ENCODE measurements at regions not wholly inside any gene's neighbourhood (a gene's known extent, or its start where the extent isn't known, plus 50 kb on each side); places are given as distances from the start of the nearest gene placed in this dataset.
"Not testable (repeated sequence)": the region's sequence is repeated elsewhere in the genome, so short reads cannot be mapped to it uniquely, and the experiment has no call there.

- intact Hi-C loops (cut with DNase I); H3K27ac ChIP-seq; H3K27me3 ChIP-seq; H3K4me1 ChIP-seq (ENCODE audit: insufficient read depth); H3K36me3 ChIP-seq; H3K4me3 ChIP-seq; H3K9me3 ChIP-seq; DNase-seq: not testable (repeated sequence)
Observed at GRCh38 chr1:145553795-145554194, 54.0 kb upstream of the GPR89A start.

DNA sequence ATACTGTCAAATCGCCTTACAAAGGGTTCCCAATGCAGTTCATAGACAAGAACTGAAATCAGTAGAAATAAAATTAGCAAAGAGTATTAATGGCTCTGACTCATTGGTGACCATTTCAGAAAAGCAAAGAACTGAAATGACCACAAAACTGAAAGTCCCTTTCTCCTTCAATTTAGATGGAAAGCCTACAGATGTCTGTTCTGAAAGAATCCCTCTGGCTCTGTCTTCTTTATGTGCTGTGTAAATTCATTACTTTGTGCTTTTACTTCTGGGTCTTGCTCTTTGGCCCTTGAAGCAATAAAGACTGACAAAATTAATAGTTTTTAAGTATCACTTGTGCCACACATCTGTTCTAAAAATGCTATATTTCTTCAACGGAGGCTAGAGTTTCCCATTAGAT, 62.7 kb upstream of the GPR89A start:
- 63 to 66% (median 65%) methylated on average over 2 of the region's 2 CpGs for WGBS, 3 donors
- TF ChIP-seq CTCF (IDR thresholded peaks at IDR 0.05) = no peak
- Histone ChIP-seq H3K9me3 (no peaks in the 10 kb centered on the region), H3K4me3 (no peak overlapping the region), H3K4me1 (ENCODE audit: insufficient read depth) (no peaks in the 10 kb centered on the region), H3K27me3 (no peaks in the 10 kb centered on the region), H3K27ac (no peak overlapping the region), H3K36me3 (no peaks in the 10 kb centered on the region)
- intact Hi-C loops (cut with DNase I) = no loop called here
- no peak for DNase-seq

- intact Hi-C loops (cut with DNase I); H3K4me1 ChIP-seq (ENCODE audit: insufficient read depth); H3K36me3 ChIP-seq; H3K4me3 ChIP-seq; H3K9me3 ChIP-seq; H3K27ac ChIP-seq; H3K27me3 ChIP-seq; DNase-seq: not testable (repeated sequence)
- WGBS, 3 donors = 45 to 59% (median 50%) methylated on average over 3 to 4 of the region's 6 CpGs
Observed at GRCh38 chr1:145541685-145542084, 66.1 kb upstream of the GPR89A start.

DNA sequence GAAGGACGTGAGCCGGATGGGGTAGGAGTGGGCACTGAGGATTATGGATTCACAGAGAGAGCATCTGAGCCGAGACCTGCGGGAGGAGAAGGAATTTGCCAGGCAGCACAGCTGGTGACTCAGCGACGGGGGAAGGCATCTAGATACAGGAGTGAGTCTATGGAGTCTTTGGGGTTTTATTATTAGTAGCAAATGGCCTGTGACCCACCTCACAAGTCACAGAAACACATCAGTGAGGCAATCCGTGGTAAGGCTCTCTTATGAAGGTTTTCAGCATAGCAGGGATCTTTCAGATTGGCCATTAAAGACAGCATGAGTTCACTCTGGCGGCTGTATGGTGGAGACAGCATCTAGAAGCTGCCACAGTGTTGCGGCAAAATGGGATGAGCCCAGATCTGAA, 66.5 kb upstream of the GPR89A start:
- H3K4me1 ChIP-seq (ENCODE audit: insufficient read depth); H3K27ac ChIP-seq; DNase-seq; H3K9me3 ChIP-seq; H3K4me3 ChIP-seq; H3K36me3 ChIP-seq; H3K27me3 ChIP-seq; intact Hi-C loops (cut with DNase I): not testable (repeated sequence)
- 33 to 41% (median 38%) methylated on average over 9 of the region's 9 CpGs for WGBS, 3 donors

DNA sequence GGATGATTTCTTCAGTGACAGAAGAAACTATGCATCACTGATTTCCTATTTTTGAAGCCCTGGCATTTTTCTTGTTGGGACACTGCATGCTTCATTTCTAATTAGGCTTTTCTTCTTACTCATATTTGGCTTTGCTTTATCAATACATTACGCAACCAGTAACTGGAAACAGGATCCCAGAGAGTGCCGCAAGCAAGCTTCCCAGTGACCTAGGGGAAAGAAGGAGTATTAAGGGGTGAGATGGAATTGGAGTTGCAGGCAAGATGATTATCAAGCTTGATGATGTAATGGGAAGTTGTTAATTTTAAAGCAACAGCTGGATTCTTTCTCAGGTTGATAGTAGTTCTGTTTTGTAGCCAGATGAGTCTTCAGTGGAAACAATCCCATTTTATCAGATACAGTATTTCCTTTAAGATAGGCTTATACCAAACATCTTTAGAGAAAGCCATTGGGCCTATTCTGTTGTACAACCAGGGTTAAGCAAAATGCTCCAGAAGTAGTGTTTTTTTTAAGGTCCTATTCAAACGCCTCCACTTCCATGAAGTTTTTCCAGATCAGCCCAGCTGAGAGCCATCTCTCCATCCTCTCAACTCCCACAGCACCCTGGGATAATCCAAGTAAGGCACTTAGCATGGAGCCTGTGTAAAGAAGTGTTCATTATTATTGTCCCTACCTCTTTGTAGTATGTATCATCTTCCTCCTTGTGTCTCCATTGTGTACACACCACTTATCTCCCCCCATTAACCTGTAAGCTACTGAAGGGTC, 69.5 kb upstream of the GPR89A start:
- 18 to 22% (median 20%) methylated on average over 3 of the region's 3 CpGs for WGBS, 3 donors
- H3K36me3 ChIP-seq; intact Hi-C loops (cut with DNase I); H3K4me3 ChIP-seq; H3K27me3 ChIP-seq; H3K4me1 ChIP-seq (ENCODE audit: insufficient read depth); H3K27ac ChIP-seq; H3K9me3 ChIP-seq: not testable (repeated sequence)
- DNase-seq = peak in 1 of 5 donors; percentile 18

GRCh38 chr1:145537003-145537402, 70.8 kb upstream of the GPR89A start:
- DNase-seq; H3K36me3 ChIP-seq; H3K9me3 ChIP-seq; intact Hi-C loops (cut with DNase I); H3K27ac ChIP-seq; H3K4me1 ChIP-seq (ENCODE audit: insufficient read depth); H3K4me3 ChIP-seq; H3K27me3 ChIP-seq: not testable (repeated sequence)
- WGBS, 3 donors = 57 to 84% (median 74%) methylated on average over 2 of the region's 2 CpGs

GRCh38 chr1:145535461-145535860, 72.3 kb upstream of the GPR89A start:
- 0 to 3% (median 2%) methylated on average over 2 of the region's 2 CpGs for WGBS, 3 donors
- H3K4me3 ChIP-seq; H3K9me3 ChIP-seq; intact Hi-C loops (cut with DNase I); H3K27ac ChIP-seq; H3K4me1 ChIP-seq (ENCODE audit: insufficient read depth); H3K27me3 ChIP-seq; H3K36me3 ChIP-seq: not testable (repeated sequence)
- peak in 1 of 5 donors; percentile 12 for DNase-seq

DNA sequence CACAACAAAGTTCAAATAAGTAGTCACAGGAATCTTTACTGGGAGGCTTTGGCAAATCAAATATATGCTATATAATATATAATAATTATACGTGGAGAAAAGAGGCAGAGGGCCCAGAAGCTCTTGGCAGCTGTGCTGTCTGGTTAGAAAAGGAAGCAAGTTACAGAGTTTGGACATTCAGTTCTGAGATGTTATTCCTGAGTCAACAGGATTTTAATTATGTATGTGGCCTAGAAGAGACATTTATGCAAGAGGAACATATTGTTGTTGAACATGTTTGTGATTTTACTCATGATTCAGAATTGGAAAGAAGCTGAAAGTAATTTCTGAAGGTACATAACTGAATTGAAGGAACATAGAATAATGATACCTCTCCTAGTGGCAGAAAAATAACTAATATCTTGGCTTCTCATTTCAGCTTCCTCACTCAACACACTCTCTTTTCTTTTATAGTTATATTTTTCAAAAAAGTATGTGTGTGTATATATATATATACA, 79.7 kb upstream of the GPR89A start:
- intact Hi-C loops (cut with DNase I); H3K9me3 ChIP-seq; H3K27ac ChIP-seq; DNase-seq; H3K36me3 ChIP-seq; H3K27me3 ChIP-seq; H3K4me1 ChIP-seq (ENCODE audit: insufficient read depth); H3K4me3 ChIP-seq: not testable (repeated sequence)
- WGBS, 3 donors = 19 to 38% (median 26%) methylated on average over 1 of the region's 1 CpG

DNA sequence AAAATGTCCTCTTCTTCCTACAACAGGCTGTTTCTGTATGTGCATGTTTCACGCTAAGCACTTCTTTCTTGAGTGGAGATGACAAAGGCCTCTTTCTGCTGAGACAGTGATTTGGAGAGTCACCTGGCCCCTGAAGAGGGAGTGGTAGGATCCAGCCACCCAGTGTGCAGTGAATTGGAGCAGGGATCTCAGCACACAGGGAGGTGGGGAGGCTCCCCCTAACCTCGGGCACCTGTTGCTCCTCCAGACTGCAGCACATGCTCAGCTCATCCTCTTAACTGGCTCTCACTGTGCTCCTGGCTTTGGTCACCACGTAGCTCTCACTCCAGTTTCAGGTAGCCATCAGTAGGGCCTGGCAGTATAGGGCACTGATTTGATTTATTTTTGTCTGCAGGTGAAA, 87.6 kb upstream of the GPR89A start:
- H3K36me3 ChIP-seq; H3K4me3 ChIP-seq; H3K27me3 ChIP-seq; H3K4me1 ChIP-seq (ENCODE audit: insufficient read depth); H3K27ac ChIP-seq; DNase-seq; H3K9me3 ChIP-seq; intact Hi-C loops (cut with DNase I): not testable (repeated sequence)
- WGBS, 3 donors = 70 to 87% (median 73%) methylated on average over 3 of the region's 3 CpGs

DNA sequence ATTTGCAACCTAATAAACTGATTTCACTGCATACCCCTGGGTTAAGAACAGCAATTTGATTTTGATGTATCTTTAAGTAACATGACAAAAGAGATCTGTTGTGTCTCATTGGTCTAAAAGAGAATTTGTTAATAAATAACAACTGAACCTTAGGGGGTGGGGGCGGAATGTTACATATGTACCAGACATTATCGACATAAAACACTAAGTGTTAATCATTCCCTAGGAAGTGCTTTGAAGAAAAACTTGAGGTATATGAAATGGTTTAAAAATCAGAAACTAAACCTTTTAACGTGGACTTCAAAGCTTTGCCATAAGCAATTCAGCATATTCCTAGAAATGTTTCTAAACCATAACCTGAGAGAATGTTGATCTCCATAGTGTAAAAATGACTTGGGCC, 88.5 kb upstream of the GPR89A start:
- WGBS, 3 donors = 74 to 82% (median 76%) methylated on average over 3 of the region's 3 CpGs
- H3K27me3 ChIP-seq; H3K36me3 ChIP-seq; H3K4me3 ChIP-seq; DNase-seq; H3K27ac ChIP-seq; H3K4me1 ChIP-seq (ENCODE audit: insufficient read depth); H3K9me3 ChIP-seq; intact Hi-C loops (cut with DNase I): not testable (repeated sequence)

DNA sequence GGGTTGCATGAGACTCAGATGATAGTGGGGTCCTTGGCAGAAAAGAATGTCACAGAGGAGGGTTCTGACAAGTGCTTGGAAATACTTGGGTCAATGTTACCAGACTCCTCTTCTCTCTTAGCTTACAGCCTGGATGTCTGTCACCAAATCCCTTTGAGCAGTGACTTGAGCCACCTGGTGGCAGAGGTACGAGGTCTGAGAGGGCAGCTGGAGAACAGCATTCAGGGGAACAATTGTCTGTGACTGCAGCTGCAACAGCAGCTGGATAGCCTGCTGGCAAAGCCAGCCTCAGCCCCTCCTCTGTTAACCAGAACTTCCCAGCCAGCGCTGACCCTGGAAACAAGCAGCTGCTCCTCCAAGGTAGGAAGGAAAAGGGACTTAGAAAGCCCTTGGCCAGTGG, 87.6 kb upstream of the NBPF20 start:
- H3K27ac ChIP-seq; H3K27me3 ChIP-seq; DNase-seq; intact Hi-C loops (cut with DNase I); H3K36me3 ChIP-seq; H3K4me1 ChIP-seq (ENCODE audit: insufficient read depth); H3K4me3 ChIP-seq; H3K9me3 ChIP-seq: not testable (repeated sequence)
- 0% methylated on average over 1 of the region's 2 CpGs; no CpG with 5 or more reads in 1 of the 3 donors for WGBS, 3 donors

Data from ovary (tissue), 7 donors.